MM.1S (cell line): ENCODE measurements at regions not wholly inside any gene's neighbourhood (a gene's known extent, or its start where the extent isn't known, plus 50 kb on each side); places are given as distances from the start of the nearest gene placed in this dataset.
"Not testable (repeated sequence)": the region's sequence is repeated elsewhere in the genome, so short reads cannot be mapped to it uniquely, and the experiment has no call there.

Experiments
- DNase-seq: peaks from one replicate; pipeline ENCODE4 v3.0.0-alpha.2; 2015
- H2AFZ ChIP-seq: fragments of 300-600 bp; sonication (generic); 2 replicates; pipeline ENCODE4 v1.6.0; 2016; ENCODE audit warnings: antibody characterized with exemption, low read length
- H3F3A ChIP-seq: fragments of 300-600 bp; sonication (generic); 2 replicates; pipeline ENCODE4 v1.6.1; 2016; ENCODE audit warnings: mild to moderate bottlenecking, antibody characterized with exemption, low read length, moderate library complexity, mixed read lengths; ENCODE audit not compliant: insufficient read depth
- H3K27ac ChIP-seq: fragments of 300-600 bp; sonication (generic); 2 replicates; pipeline ENCODE4 v1.5.1; 2016; ENCODE audit warnings: mild to moderate bottlenecking, low read length
- H3K27me3 ChIP-seq: fragments of 300-600 bp; sonication (generic); replicated peaks from 2 replicates; pipeline ENCODE4 v1.6.0; 2016; ENCODE audit warnings: low read length; ENCODE audit not compliant: insufficient read depth
- H3K36me3 ChIP-seq: fragments of 300-600 bp; sonication (generic); replicated peaks from 2 replicates; pipeline ENCODE4 v1.6.1; 2016; ENCODE audit warnings: mild to moderate bottlenecking, low read length, mixed read lengths; ENCODE audit not compliant: insufficient read depth
- H3K4me1 ChIP-seq: fragments of 300-600 bp; sonication (generic); 2 replicates; pipeline ENCODE4 v1.6.1; 2016; ENCODE audit warnings: low read length, mixed read lengths
- H3K4me2 ChIP-seq: fragments of 300-600 bp; sonication (generic); 2 replicates; pipeline ENCODE4 v1.6.0; 2016; ENCODE audit warnings: low read depth, low read length
- H3K4me3 ChIP-seq: fragments of 300-600 bp; sonication (generic); 2 replicates; pipeline ENCODE4 v1.5.1; 2016; ENCODE audit warnings: low read length, mixed read lengths
- H3K79me2 ChIP-seq: fragments of 300-600 bp; sonication (generic); 2 replicates; pipeline ENCODE4 v1.6.1; 2016; ENCODE audit warnings: mixed run types, low read length, mixed read lengths
- H3K9ac ChIP-seq: fragments of 300-600 bp; sonication (generic); 2 replicates; pipeline ENCODE4 v1.6.1; 2016; ENCODE audit warnings: low read length, mixed read lengths
- H3K9me2 ChIP-seq: fragments of 300-600 bp; sonication (generic); replicated peaks from 2 replicates; pipeline ENCODE4 v1.6.1; 2016; ENCODE audit warnings: mild to moderate bottlenecking, low read length, mixed read lengths; ENCODE audit not compliant: insufficient read depth
- H3K9me3 ChIP-seq: fragments of 300-600 bp; sonication (generic); replicated peaks from 2 replicates; pipeline ENCODE4 v1.6.1; 2016; ENCODE audit warnings: mild to moderate bottlenecking, low read length, mixed read lengths; ENCODE audit not compliant: insufficient read depth
- H4K20me1 ChIP-seq: fragments of 300-600 bp; sonication (generic); 2 replicates; pipeline ENCODE4 v1.6.1; 2016; ENCODE audit warnings: mild to moderate bottlenecking, low read length, moderate library complexity, mixed read lengths; ENCODE audit not compliant: insufficient read depth
- CTCF ChIP-seq: fragments of 300-600 bp; sonication (generic); IDR thresholded peaks from 2 replicates; pipeline ENCODE4 v1.5.1; 2016; ENCODE audit warnings: antibody characterized with exemption, low read length, mixed read lengths
- EZH2 ChIP-seq: fragments of 300-600 bp; sonication (generic); optimal IDR thresholded peaks from 2 replicates; pipeline ENCODE3; 2017; ENCODE audit warnings: low read depth, mild to moderate bottlenecking, antibody characterized with exemption, low read length, mixed read lengths
- EZH2phosphoT487 ChIP-seq: fragments of 300-600 bp; sonication (generic); IDR thresholded peaks from 2 replicates; pipeline ENCODE4 v1.6.1; 2018; ENCODE audit warnings: antibody characterized with exemption, low read length

GRCh38 chr1:14347186-14347585 is 251.3 kb upstream of the KAZN start:
- TF ChIP-seq EZH2 (no peak), CTCF (no peak), EZH2phosphoT487 (no peak)
- no peaks in the 10 kb centered on the region for H3K4me1 ChIP-seq
- no peak overlapping the region for H2AFZ ChIP-seq

GRCh38 chr1:14347776-14348175 is 250.7 kb upstream of the KAZN start:
- H3F3A ChIP-seq, result no peaks in the 10 kb centered on the region
- no peaks in the 10 kb centered on the region for H3K9me2 ChIP-seq
- no peaks in the 10 kb centered on the region for H3K4me1 ChIP-seq
- no peaks in the 10 kb centered on the region for H3K27me3 ChIP-seq
- no peak overlapping the region for H3K27ac ChIP-seq
- no peaks in the 10 kb centered on the region for H3K9me3 ChIP-seq
- H3K36me3 ChIP-seq, result no peaks in the 10 kb centered on the region
- H3K4me2 ChIP-seq, result no peak overlapping the region
- H4K20me1 ChIP-seq, result no peaks in the 10 kb centered on the region
- no peak for DNase-seq
- TF ChIP-seq EZH2, result no peak
- no peak for TF ChIP-seq CTCF
- TF ChIP-seq EZH2phosphoT487, result no peak
- H3K9ac ChIP-seq, result no peak overlapping the region
- no peak overlapping the region for H3K4me3 ChIP-seq
- H2AFZ ChIP-seq, result no peak overlapping the region
- no peaks in the 10 kb centered on the region for H3K79me2 ChIP-seq

More at GRCh38 chr1:14347186-14347585, 251.3 kb upstream of the KAZN start:
- H4K20me1 ChIP-seq, result no peaks in the 10 kb centered on the region
- no peak overlapping the region for H3K4me3 ChIP-seq
- H3K9ac ChIP-seq, result no peak overlapping the region
- H3K79me2 ChIP-seq, result no peaks in the 10 kb centered on the region
- no peak overlapping the region for H3K4me2 ChIP-seq
- H3F3A ChIP-seq, result no peaks in the 10 kb centered on the region
- no peak overlapping the region for H3K27ac ChIP-seq
- no peaks in the 10 kb centered on the region for H3K9me2 ChIP-seq
- H3K27me3 ChIP-seq, result no peaks in the 10 kb centered on the region
- H3K36me3 ChIP-seq, result no peaks in the 10 kb centered on the region
- DNase-seq, result no peak
- no peaks in the 10 kb centered on the region for H3K9me3 ChIP-seq

- H3K9me2 ChIP-seq, result no peaks in the 10 kb centered on the region
- no peak overlapping the region for H3K9ac ChIP-seq
- H3K36me3 ChIP-seq, result no peaks in the 10 kb centered on the region
- no peaks in the 10 kb centered on the region for H3K79me2 ChIP-seq
- no peaks in the 10 kb centered on the region for H3F3A ChIP-seq
- no peaks in the 10 kb centered on the region for H3K4me1 ChIP-seq
- H3K4me2 ChIP-seq, result no peak overlapping the region
- no peak overlapping the region for H3K27ac ChIP-seq
- no peak for TF ChIP-seq EZH2
- H3K27me3 ChIP-seq, result no peaks in the 10 kb centered on the region
- H3K4me3 ChIP-seq, result no peak overlapping the region
- no peak for DNase-seq
- no peak overlapping the region for H2AFZ ChIP-seq
- no peaks in the 10 kb centered on the region for H4K20me1 ChIP-seq
- no peaks in the 10 kb centered on the region for H3K9me3 ChIP-seq
Measured at GRCh38 chr1:14350197-14350596, 248.3 kb upstream of the KAZN start.

- no peaks in the 10 kb centered on the region for H3K79me2 ChIP-seq
- no peak overlapping the region for H3K27ac ChIP-seq
- no peak for TF ChIP-seq CTCF
- TF ChIP-seq EZH2phosphoT487, result no peak
- TF ChIP-seq EZH2, result no peak
- no peaks in the 10 kb centered on the region for H3K4me1 ChIP-seq
- no peaks in the 10 kb centered on the region for H3K36me3 ChIP-seq
- no peak overlapping the region for H3K4me2 ChIP-seq
- no peaks in the 10 kb centered on the region for H3K9me2 ChIP-seq
- DNase-seq, result no peak
- H2AFZ ChIP-seq, result no peak overlapping the region
- no peaks in the 10 kb centered on the region for H3K9me3 ChIP-seq
- H3F3A ChIP-seq, result no peaks in the 10 kb centered on the region
- H3K4me3 ChIP-seq, result no peak overlapping the region
- H3K9ac ChIP-seq, result no peak overlapping the region
- H4K20me1 ChIP-seq, result no peaks in the 10 kb centered on the region
- H3K27me3 ChIP-seq, result no peaks in the 10 kb centered on the region
Measured at GRCh38 chr1:14352897-14353296, 245.6 kb upstream of the KAZN start.

GRCh38 chr1:14361005-14361404 is 237.5 kb upstream of the KAZN start:
- not testable (repeated sequence) for H3K9me2 ChIP-seq, H3K36me3 ChIP-seq, H4K20me1 ChIP-seq, H3K9me3 ChIP-seq, H3K27me3 ChIP-seq, H3F3A ChIP-seq, H3K9ac ChIP-seq, H3K79me2 ChIP-seq, H3K4me3 ChIP-seq, H2AFZ ChIP-seq
- Histone ChIP-seq H3K4me2 (peak overlapping the region; percentile 38; the same call in 1 of the 2 replicates), H3K4me1 (peaks cover 17% of the 10 kb centered on the region; the same call in 1 of the 2 replicates), H3K27ac (peak overlapping the region; percentile 42; the same call in 1 of the 2 replicates)
- DNase-seq, result peak; percentile 70
